WTC11 (cell line): ENCODE measurements at regions not wholly inside any gene's neighbourhood (a gene's known extent, or its start where the extent isn't known, plus 50 kb on each side); places are given as distances from the start of the nearest gene placed in this dataset.

ENCODE experiments used
- ATAC-seq: fragments of 200-7000 bp; cut with Tn5 transposase; 2 replicates; pipeline ENCODE4 v1.10.0; 2021; ENCODE audit warnings: mild to moderate bottlenecking, moderate library complexity
- CTCF ChIA-PET: fragments of 300-600 bp; sonication (Branson Sonifier 250); formaldehyde crosslinking; loops from one replicate; lab custom pipeline; 2021; ENCODE audit warnings: antibody characterized with exemption; lab: Charles Lee
- POLR2A ChIA-PET: fragments of 350-600 bp; sonication (Branson Sonifier 250); formaldehyde crosslinking; loops from one replicate; lab custom pipeline; 2021; ENCODE audit warnings: antibody characterized with exemption; lab: Charles Lee
- DNase-seq: peaks from one replicate; pipeline ENCODE4 v3.0.0; 2021; ENCODE audit warnings: low spot score
- H3K27ac Mint-ChIP-seq: 2 replicates; pipeline ENCODE4 v1.8.0; 2021; ENCODE audit warnings: mixed read lengths
- H3K27me3 Mint-ChIP-seq: 2 replicates; pipeline ENCODE4 v1.8.0; 2021; ENCODE audit warnings: low read depth, mild to moderate bottlenecking, moderate library complexity, mixed read lengths
- H3K36me3 Mint-ChIP-seq: 2 replicates; pipeline ENCODE4 v1.8.0; 2021; ENCODE audit warnings: mixed read lengths
- H3K4me1 Mint-ChIP-seq: 2 replicates; pipeline ENCODE4 v1.8.0; 2022; ENCODE audit warnings: mixed read lengths
- H3K4me3 Mint-ChIP-seq: 2 replicates; pipeline ENCODE4 v1.8.0; 2021; ENCODE audit warnings: mild to moderate bottlenecking, moderate library complexity, mixed read lengths
- H3K9me3 Mint-ChIP-seq: 2 replicates; pipeline ENCODE4 v1.8.0; 2021; ENCODE audit warnings: mixed read lengths
- AR ChIP-seq: fragments of 250-450 bp; sonication (Bioruptor Pico); IDR thresholded peaks from 2 replicates; pipeline ENCODE4 v1.9.0; 2021; ENCODE audit warnings: mild to moderate bottlenecking
- ATF6 ChIP-seq: sonication (generic); formaldehyde crosslinking; IDR thresholded peaks from 2 replicates; pipeline ENCODE4 v1.8.1; 2023; ENCODE audit warnings: mild to moderate bottlenecking, missing genetic modification reagents
- CREB1 ChIP-seq: sonication (generic); formaldehyde crosslinking; IDR thresholded peaks from 2 replicates; pipeline ENCODE4 v1.8.0; 2023; ENCODE audit warnings: mild to moderate bottlenecking, missing genetic modification reagents
- CTCF ChIP-seq: fragments of 200-600 bp; IDR thresholded peaks from 2 replicates; pipeline ENCODE4 v1.8.0; 2022; ENCODE audit warnings: antibody characterized with exemption
- E2F4 ChIP-seq: sonication (generic); formaldehyde crosslinking; IDR thresholded peaks from 2 replicates; pipeline ENCODE4 v1.8.1; 2022; ENCODE audit warnings: low read depth, mild to moderate bottlenecking, moderate library complexity, missing genetic modification reagents, borderline replicate concordance
- HMGA2 ChIP-seq: fragments of 250-450 bp; sonication (Bioruptor Pico); IDR thresholded peaks from 2 replicates; pipeline ENCODE4 v1.4.0; 2021; ENCODE audit warnings: mild to moderate bottlenecking, moderate library complexity
- MLX ChIP-seq: sonication (generic); formaldehyde crosslinking; IDR thresholded peaks from 2 replicates; pipeline ENCODE4 v1.8.1; 2023; ENCODE audit warnings: mild to moderate bottlenecking, missing genetic modification reagents, moderate library complexity
- NFATC4 ChIP-seq: fragments of 250-450 bp; sonication (Bioruptor Pico); IDR thresholded peaks from 2 replicates; pipeline ENCODE4 v1.9.0; 2021; ENCODE audit warnings: mild to moderate bottlenecking
- PRDM15 ChIP-seq: sonication (generic); formaldehyde crosslinking; IDR thresholded peaks from 2 replicates; pipeline ENCODE4 v1.8.0; 2022; ENCODE audit warnings: missing genetic modification reagents
- SMAD3 ChIP-seq: sonication (generic); formaldehyde crosslinking; IDR thresholded peaks from 2 replicates; pipeline ENCODE4 v1.8.0; 2022; ENCODE audit warnings: missing genetic modification reagents, mild to moderate bottlenecking, borderline replicate concordance
- USF1 ChIP-seq: sonication (generic); formaldehyde crosslinking; IDR thresholded peaks from 2 replicates; pipeline ENCODE4 v1.8.0; 2022; ENCODE audit warnings: mild to moderate bottlenecking, missing genetic modification reagents
- ZNF281 ChIP-seq: sonication (generic); formaldehyde crosslinking; IDR thresholded peaks from 2 replicates; pipeline ENCODE4 v1.8.0; 2023; ENCODE audit warnings: mild to moderate bottlenecking, missing genetic modification reagents

- ATAC-seq = no peak
- CTCF ChIA-PET = no interaction called here
Measured at GRCh38 chr1:30303387-30303786, 420.0 kb downstream of the MATN1 start.

More at GRCh38 chr1:30303387-30303786, 420.0 kb downstream of the MATN1 start:
- TF ChIP-seq HMGA2 (CRISPR knock-in tag) (no peak), PRDM15 (CRISPR knock-in tag) (no peak), SMAD3 (CRISPR knock-in tag) (no peak), E2F4 (no peak), AR (CRISPR knock-in tag) (no peak), CREB1 (CRISPR knock-in tag) (no peak), NFATC4 (CRISPR knock-in tag) (no peak), ATF6 (CRISPR knock-in tag) (no peak), MLX (CRISPR knock-in tag) (no peak), ZNF281 (CRISPR knock-in tag) (no peak), CTCF (no peak), USF1 (CRISPR knock-in tag) (no peak)
- Mint-ChIP-seq H3K4me3 (no peak overlapping the region), H3K4me1 (peaks cover 5% of the 10 kb centered on the region; the same call in 1 of the 2 replicates), H3K36me3 (no peaks in the 10 kb centered on the region), H3K27me3 (no peaks in the 10 kb centered on the region; the same call in 1 of the 2 replicates), H3K9me3 (peaks cover 8% of the 10 kb centered on the region), H3K27ac (no peak overlapping the region)
- POLR2A ChIA-PET = no interaction called here
- no peak for DNase-seq
